Stimulated activated CD4-positive, alpha-beta T cell treated with anti-CD3 and anti-CD28 coated beads, Interleukin-1b, Interleukin-23, amount 100 ng/mL, for 24 hours (primary cell): ENCODE measurements at regions not wholly inside any gene's neighbourhood (a gene's known extent, or its start where the extent isn't known, plus 50 kb on each side); places are given as distances from the start of the nearest gene placed in this dataset.

Experiments
- DNase-seq, 4 experiments: peaks; one replicate each; pipeline ENCODE4 v3.0.0-alpha.2; 2020; ENCODE audit warnings: low read depth in 4 of 4, low spot score in 1 of 4

GRCh38 chr5:174189654-174190541 lies 144.4 kb downstream of the NSG2 start:
- DNase-seq = no peak

GRCh38 chr5:174191076-174191475 lies 145.6 kb downstream of the NSG2 start:
- DNase-seq = no peak

- DNase-seq = no peak
Measured at GRCh38 chr5:174191850-174192655, 146.5 kb downstream of the NSG2 start.

GRCh38 chr5:174192901-174193300 lies 147.4 kb downstream of the NSG2 start:
- DNase-seq = no peak

GRCh38 chr5:174195517-174195916 lies 150.0 kb downstream of the NSG2 start:
- no peak for DNase-seq

DNA sequence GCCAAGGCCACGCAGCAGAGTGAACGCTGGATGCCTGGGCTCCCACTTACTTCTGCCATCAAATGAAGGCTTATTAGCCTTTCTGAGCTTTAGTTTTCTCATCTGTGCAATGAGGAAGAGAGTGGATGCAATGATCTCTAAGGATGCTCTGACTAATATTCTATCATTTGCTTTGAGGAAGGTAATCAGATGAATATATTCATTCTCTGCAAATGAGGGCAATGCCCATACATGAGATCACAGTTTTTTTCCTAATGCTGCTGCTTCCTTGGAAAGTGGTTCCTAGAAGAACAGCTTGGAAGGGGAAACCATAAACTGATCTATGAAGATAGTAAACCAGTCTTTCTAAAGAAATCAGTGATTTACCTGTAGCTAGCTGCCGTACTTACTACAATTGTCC lies 152.4 kb downstream of the NSG2 start:
- no peak for DNase-seq

DNA sequence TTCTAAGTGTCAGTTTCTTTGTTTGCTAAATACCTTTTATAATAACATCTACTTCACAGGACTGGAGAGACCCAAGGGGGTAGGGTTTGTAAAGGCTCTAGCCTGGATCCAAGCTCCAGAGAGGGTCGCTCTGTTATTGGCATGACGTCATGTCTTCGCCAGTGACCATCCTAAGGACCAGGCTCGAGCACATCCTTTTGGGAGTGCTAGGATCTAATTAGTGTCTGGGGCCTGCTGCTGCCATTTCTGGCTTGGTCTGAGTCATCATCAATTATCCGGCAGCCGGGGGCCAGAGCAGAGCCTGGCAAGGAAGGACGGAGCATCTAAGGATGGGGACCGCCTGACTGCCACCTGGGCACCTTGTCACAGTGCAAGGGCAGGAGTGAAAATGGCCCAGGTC lies 153.0 kb downstream of the NSG2 start:
- no peak for DNase-seq

DNA sequence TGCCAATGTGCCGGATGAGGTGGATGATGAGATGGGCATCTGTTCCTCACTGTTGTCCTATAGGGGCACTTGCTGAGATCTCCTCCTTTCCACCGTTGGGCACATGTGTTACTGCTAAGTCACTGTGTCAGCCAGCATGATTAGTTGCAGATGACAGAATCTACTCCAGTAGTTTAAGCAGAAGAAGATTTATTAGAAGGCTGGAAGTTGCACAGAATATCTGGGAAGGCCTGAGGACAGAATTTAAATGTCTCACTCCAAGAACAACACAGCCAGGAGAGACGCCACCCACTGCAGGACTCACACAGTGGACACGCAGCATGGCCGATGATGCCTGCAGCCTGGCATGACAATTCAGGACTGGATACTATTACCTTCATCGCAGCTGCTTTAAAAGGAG lies 157.5 kb downstream of the NSG2 start:
- no peak for DNase-seq

GRCh38 chr5:174204535-174205313 lies 159.2 kb downstream of the NSG2 start:
- DNase-seq = no peak

DNA sequence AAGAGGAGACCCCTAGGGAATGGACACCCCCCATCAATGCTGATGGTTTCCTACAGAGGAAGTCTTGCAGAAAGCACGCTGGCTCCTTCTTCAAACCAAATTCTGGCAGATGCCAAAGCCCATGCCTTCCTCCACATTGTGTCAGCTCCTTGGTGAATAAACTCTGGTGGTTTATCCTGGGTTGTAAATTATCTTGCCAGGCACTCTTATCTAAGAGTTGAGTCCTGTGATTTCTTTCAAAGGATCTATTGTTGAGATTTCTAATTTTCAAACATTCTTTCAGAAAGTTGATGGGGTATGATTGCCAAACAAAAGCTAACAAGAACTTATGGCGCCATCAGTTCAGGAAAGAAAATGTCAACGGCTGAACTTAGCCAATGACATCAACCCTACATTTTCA lies 160.4 kb downstream of the NSG2 start:
- no peak for DNase-seq

- no peak for DNase-seq
Measured at GRCh38 chr5:174210596-174211276, 165.2 kb downstream of the NSG2 start.

DNA sequence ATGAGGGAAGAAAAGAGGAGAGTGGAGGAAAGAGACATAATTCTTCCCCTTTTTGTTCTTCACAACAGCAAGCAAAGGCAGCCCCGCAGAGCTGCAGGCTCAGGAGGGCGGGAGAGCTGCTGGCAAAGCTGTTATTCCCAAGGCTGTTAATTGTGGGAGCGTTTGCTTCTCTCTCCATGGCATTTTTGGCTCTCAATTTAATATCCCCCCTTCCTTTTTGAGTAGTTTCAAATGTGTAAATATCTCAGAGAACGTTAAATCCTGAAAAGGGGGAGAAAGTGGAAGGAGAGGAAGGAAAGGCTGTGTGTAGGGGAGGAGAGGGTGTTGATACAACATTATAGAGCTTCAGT lies 165.7 kb downstream of the NSG2 start:
- DNase-seq = no peak

- no peak for DNase-seq
Measured at GRCh38 chr5:174217527-174217926, 172.0 kb downstream of the NSG2 start.

DNA sequence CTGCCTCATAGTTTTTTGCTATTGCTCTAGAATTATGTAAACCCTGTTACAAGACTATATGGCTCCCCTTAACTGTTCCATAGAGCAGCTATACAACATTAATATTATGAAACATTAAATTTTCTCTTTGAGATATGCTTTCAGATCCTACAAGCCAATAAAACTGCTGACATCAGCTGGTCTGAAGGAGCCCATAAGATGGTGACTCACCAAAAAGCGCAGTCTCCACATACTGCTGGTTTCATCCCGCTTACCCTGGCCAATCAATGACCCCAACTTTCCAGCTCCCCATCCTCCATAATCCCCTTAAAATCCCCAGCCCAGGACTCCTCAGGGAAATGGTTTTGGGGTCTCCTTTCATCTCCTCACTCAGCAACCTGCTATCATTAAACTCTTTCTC lies 172.7 kb downstream of the NSG2 start:
- no peak for DNase-seq

GRCh38 chr5:174220417-174220816 lies 174.9 kb downstream of the NSG2 start:
- no peak for DNase-seq

- no peak for DNase-seq
Measured at GRCh38 chr5:174221436-174221835, 175.9 kb downstream of the NSG2 start.

DNA sequence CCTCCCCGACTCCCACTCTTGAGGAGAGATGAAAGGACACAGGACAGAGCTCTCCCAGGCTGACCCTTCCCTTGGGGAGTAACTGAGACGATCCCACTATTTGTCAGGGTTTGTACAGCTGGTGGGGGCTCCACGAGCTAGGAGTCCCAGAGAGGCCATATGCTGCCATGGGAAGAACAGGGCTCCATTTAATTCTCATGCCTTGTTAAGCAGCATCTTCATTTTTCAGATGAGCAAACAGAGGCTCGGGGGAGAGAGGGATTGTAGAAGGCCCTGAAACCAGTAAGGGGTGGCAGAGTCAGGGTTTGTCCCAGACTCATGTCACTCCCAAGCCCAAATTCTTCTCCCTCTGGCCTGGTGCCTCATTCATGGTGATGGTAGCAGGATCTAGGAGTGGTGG lies 176.4 kb downstream of the NSG2 start:
- no peak for DNase-seq

DNA sequence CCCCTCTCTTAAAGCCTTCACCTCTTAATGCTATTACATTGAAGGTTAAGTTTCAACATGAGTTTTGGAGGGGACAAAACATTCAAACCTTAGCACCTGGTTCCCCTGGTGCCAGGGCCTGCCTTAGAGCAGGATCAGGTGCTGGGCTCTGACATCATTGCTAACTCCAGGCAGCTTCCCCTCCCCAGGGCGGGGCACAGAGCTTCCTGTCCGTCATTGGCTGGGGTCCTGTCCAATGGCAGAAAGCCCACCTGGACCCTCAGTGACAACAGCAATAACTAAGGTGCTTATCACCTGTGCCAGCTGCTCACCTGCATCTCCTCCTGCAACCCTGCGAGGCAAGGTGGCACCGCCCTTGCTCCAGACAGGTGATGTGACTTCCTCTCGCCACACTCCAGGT lies 177.4 kb downstream of the NSG2 start:
- no peak for DNase-seq

GRCh38 chr5:174223355-174223754 lies 177.8 kb downstream of the NSG2 start:
- no peak for DNase-seq

DNA sequence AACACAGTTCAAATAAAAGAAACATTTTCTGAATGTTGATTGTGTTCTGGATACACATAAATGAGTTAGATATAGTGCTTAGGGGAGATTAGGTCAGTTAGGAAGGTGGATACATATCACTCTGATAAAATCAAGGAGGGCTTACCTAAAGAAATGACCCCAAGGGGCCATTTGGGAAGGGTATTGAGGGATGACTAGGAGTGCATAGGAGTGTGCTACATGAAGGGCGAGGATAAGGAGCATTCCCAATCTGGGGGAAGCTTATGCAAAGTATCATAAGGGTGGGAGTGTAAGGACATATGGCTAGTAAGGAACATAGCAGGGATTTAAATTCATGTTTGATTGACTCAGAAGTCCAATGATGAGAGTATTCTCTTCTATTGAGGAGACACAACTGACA lies 183.6 kb downstream of the NSG2 start:
- DNase-seq = no peak
